ENCODE measurements at regions not wholly inside any gene's neighbourhood (a gene's known extent, or its start where the extent isn't known, plus 50 kb on each side); places are given as distances from the start of the nearest gene placed in this dataset.

- POLR2A ChIA-PET, result no interaction called here
- DNase-seq (ENCODE audit: low spot score) (no peak), ATAC-seq (no peak)
- H3K27me3 Mint-ChIP-seq (ENCODE audit: low read depth), result peaks cover 5% of the 10 kb centered on the region; the same call in 1 of the 2 replicates
- H3K9me3 Mint-ChIP-seq, result peaks cover 86% of the 10 kb centered on the region
- peak overlapping the region; percentile 34; the same call in 1 of the 2 replicates for H3K27ac Mint-ChIP-seq
- H3K36me3 Mint-ChIP-seq, result peaks cover 91% of the 10 kb centered on the region
- TF ChIP-seq TEAD1 (CRISPR knock-in tag; IDR thresholded peaks at IDR 0.05) (no peak), ZNF281 (CRISPR knock-in tag; IDR thresholded peaks at IDR 0.05) (no peak), AFF4 (CRISPR knock-in tag; IDR thresholded peaks at IDR 0.05; ENCODE audit: borderline replicate concordance) (no peak), GTF2I (CRISPR knock-in tag; conservative IDR thresholded peaks at IDR 0.05) (no peak), STAT6 (CRISPR knock-in tag; conservative IDR thresholded peaks at IDR 0.05; ENCODE audit: low read depth) (no peak), USF1 (CRISPR knock-in tag; IDR thresholded peaks at IDR 0.05) (no peak), ZNF512 (CRISPR knock-in tag; IDR thresholded peaks at IDR 0.05; ENCODE audit: borderline replicate concordance) (no peak), ZNF263 (CRISPR knock-in tag; IDR thresholded peaks at IDR 0.05; ENCODE audit: low read depth) (no peak), CTCF (IDR thresholded peaks at IDR 0.05) (no peak), NR3C1 (CRISPR knock-in tag; conservative IDR thresholded peaks at IDR 0.05; ENCODE audit: low read depth) (no peak), E2F1 (CRISPR knock-in tag; IDR thresholded peaks at IDR 0.05) (no peak), ZNF121 (CRISPR knock-in tag; IDR thresholded peaks at IDR 0.05) (no peak), ATF3 (CRISPR knock-in tag; conservative IDR thresholded peaks at IDR 0.05) (no peak)
- CTCF ChIA-PET, result no interaction called here
- H3K4me1 Mint-ChIP-seq, result peaks cover 9% of the 10 kb centered on the region; the same call in 1 of the 2 replicates
- no peak overlapping the region for H3K4me3 Mint-ChIP-seq
Measured at GRCh38 chr19:23822735-23823134, 64.0 kb upstream of the ZNF681 start.

Measured in WTC11 (cell line).